ENCODE measurements at regions not wholly inside any gene's neighbourhood (a gene's known extent, or its start where the extent isn't known, plus 50 kb on each side); places are given as distances from the start of the nearest gene placed in this dataset.

GRCh38 chr2:23248667-23249066, 136.3 kb upstream of the KLHL29 start:
- TF ChIP-seq CTCF (IDR thresholded peaks at IDR 0.05; ENCODE audit: control insufficient read depth, extremely low read depth, insufficient read depth) = no peak
- no peak overlapping the region for H3K4me3 ChIP-seq (ENCODE audit: low read depth, low read length)

GRCh38 chr2:23249348-23249747, 135.6 kb upstream of the KLHL29 start:
- no peak for DNase-seq (ENCODE audit: low read depth)
- no peak for TF ChIP-seq CTCF (IDR thresholded peaks at IDR 0.05; ENCODE audit: control insufficient read depth, extremely low read depth, insufficient read depth)
- H3K4me3 ChIP-seq (ENCODE audit: low read depth, low read length) = no peak overlapping the region

More at GRCh38 chr2:23248667-23249066, 136.3 kb upstream of the KLHL29 start:
- DNase-seq (ENCODE audit: low read depth) = no peak

- no peak for DNase-seq (ENCODE audit: low read depth)
- TF ChIP-seq CTCF (IDR thresholded peaks at IDR 0.05; ENCODE audit: control insufficient read depth, extremely low read depth, insufficient read depth) = no peak
- H3K4me3 ChIP-seq (ENCODE audit: low read depth, low read length) = no peak overlapping the region
These were observed 134.6 kb upstream of the KLHL29 start for GRCh38 chr2:23250371-23250770.

GRCh38 chr2:23256643-23257042, 128.3 kb upstream of the KLHL29 start:
- DNase-seq (ENCODE audit: low read depth) = no peak
- TF ChIP-seq CTCF (IDR thresholded peaks at IDR 0.05; ENCODE audit: control insufficient read depth, extremely low read depth, insufficient read depth) = no peak
- no peak overlapping the region for H3K4me3 ChIP-seq (ENCODE audit: low read depth, low read length)

- H3K4me3 ChIP-seq (ENCODE audit: low read depth, low read length) = no peak overlapping the region
- no peak for DNase-seq (ENCODE audit: low read depth)
- TF ChIP-seq CTCF (IDR thresholded peaks at IDR 0.05; ENCODE audit: control insufficient read depth, extremely low read depth, insufficient read depth) = no peak
These were observed 124.4 kb upstream of the KLHL29 start for GRCh38 chr2:23260621-23261020.

GRCh38 chr2:23268467-23269263, 116.3 kb upstream of the KLHL29 start:
- no peak for TF ChIP-seq CTCF (IDR thresholded peaks at IDR 0.05; ENCODE audit: control insufficient read depth, extremely low read depth, insufficient read depth)
- no peak overlapping the region for H3K4me3 ChIP-seq (ENCODE audit: low read depth, low read length)
- no peak for DNase-seq (ENCODE audit: low read depth)

GRCh38 chr2:23269747-23270146, 115.2 kb upstream of the KLHL29 start:
- H3K4me3 ChIP-seq (ENCODE audit: low read depth, low read length) = no peak overlapping the region
- DNase-seq (ENCODE audit: low read depth) = no peak
- no peak for TF ChIP-seq CTCF (IDR thresholded peaks at IDR 0.05; ENCODE audit: control insufficient read depth, extremely low read depth, insufficient read depth)

All from LNCaP clone FGC (cell line).